H9 (cell line): ENCODE measurements at regions not wholly inside any gene's neighbourhood (a gene's known extent, or its start where the extent isn't known, plus 50 kb on each side); places are given as distances from the start of the nearest gene placed in this dataset.

Experiments used
- DNase-seq: peaks from one replicate; pipeline ENCODE4 v3.0.0-alpha.2; 2017
- H2AFZ ChIP-seq: one replicate; pipeline ENCODE4 v1.6.1; 2013; ENCODE audit warnings: mild to moderate bottlenecking, low read length, control low read depth, moderate library complexity
- H2AK5ac ChIP-seq: 2 replicates; pipeline ENCODE4 v1.6.1; 2013; ENCODE audit warnings: low read length, control low read depth, mixed read lengths; ENCODE audit not compliant: insufficient read length
- H2BK120ac ChIP-seq: one replicate; pipeline ENCODE4 v1.6.1; 2013; ENCODE audit warnings: low read depth, mild to moderate bottlenecking, low read length, control low read depth, inconsistent platforms; ENCODE audit not compliant: poor library complexity, severe bottlenecking
- H2BK12ac ChIP-seq: 2 replicates; pipeline ENCODE4 v1.6.1; 2013; ENCODE audit warnings: low read length, control low read depth, mixed read lengths, low read depth; ENCODE audit not compliant: insufficient read length
- H2BK15ac ChIP-seq: 2 replicates; pipeline ENCODE4 v1.6.1; 2013; ENCODE audit warnings: low read depth, low read length, control low read depth
- H2BK20ac ChIP-seq: one replicate; pipeline ENCODE4 v1.6.1; 2013; ENCODE audit warnings: low read depth, mild to moderate bottlenecking, low read length, control low read depth, inconsistent platforms; ENCODE audit not compliant: poor library complexity, severe bottlenecking
- H2BK5ac ChIP-seq: 2 replicates; pipeline ENCODE4 v1.6.1; 2013; ENCODE audit warnings: low read length, control low read depth, mixed read lengths; ENCODE audit not compliant: insufficient read length
- H3K14ac ChIP-seq: 2 replicates; pipeline ENCODE4 v1.6.1; 2013; ENCODE audit warnings: low read length, control low read depth; ENCODE audit not compliant: insufficient read depth
- H3K18ac ChIP-seq: 2 replicates; pipeline ENCODE4 v1.6.1; 2013; ENCODE audit warnings: low read depth, mild to moderate bottlenecking, mixed read lengths, low read length, control low read depth; ENCODE audit not compliant: insufficient read length
- H3K23ac ChIP-seq: 2 replicates; pipeline ENCODE4 v1.6.1; 2013; ENCODE audit warnings: low read length, control low read depth, mixed read lengths, low read depth; ENCODE audit not compliant: insufficient read length
- H3K23me2 ChIP-seq: 2 replicates; pipeline ENCODE4 v1.6.1; 2013; ENCODE audit warnings: low read depth, mild to moderate bottlenecking, mixed read lengths, low read length, control low read depth; ENCODE audit not compliant: insufficient read length, poor library complexity, severe bottlenecking
- H3K27ac ChIP-seq: 2 replicates; pipeline ENCODE4 v1.5.1; 2013; ENCODE audit warnings: low read length, control low read depth, mixed read lengths, low read depth; ENCODE audit not compliant: insufficient read length
- H3K27me3 ChIP-seq: 2 replicates; pipeline ENCODE4 v1.6.1; 2013; ENCODE audit warnings: low read length, control low read depth, inconsistent platforms; ENCODE audit not compliant: insufficient read depth
- H3K4ac ChIP-seq: 2 replicates; pipeline ENCODE4 v1.6.1; 2013; ENCODE audit warnings: low read depth, mild to moderate bottlenecking, control low read depth, inconsistent platforms, low read length, moderate library complexity
- H3K4me1 ChIP-seq: 2 replicates; pipeline ENCODE4 v1.6.1; 2013; ENCODE audit warnings: low read length, control low read depth, inconsistent platforms; ENCODE audit not compliant: insufficient read depth
- H3K4me2 ChIP-seq: 2 replicates; pipeline ENCODE4 v1.6.1; 2013; ENCODE audit warnings: low read length, control low read depth, mixed read lengths; ENCODE audit not compliant: insufficient read length, insufficient read depth
- H3K56ac ChIP-seq: 2 replicates; pipeline ENCODE4 v1.6.1; 2013; ENCODE audit warnings: low read depth, mild to moderate bottlenecking, mixed read lengths, low read length, control low read depth; ENCODE audit not compliant: insufficient read length
- H3K79me1 ChIP-seq: 2 replicates; pipeline ENCODE4 v1.6.1; 2013; ENCODE audit warnings: low read depth, mild to moderate bottlenecking, moderate library complexity, low read length, control low read depth, inconsistent platforms; ENCODE audit not compliant: insufficient read depth, poor library complexity, severe bottlenecking
- H3K79me2 ChIP-seq: 2 replicates; pipeline ENCODE4 v1.6.1; 2013; ENCODE audit warnings: low read length, control low read depth, inconsistent platforms; ENCODE audit not compliant: insufficient read depth
- H3K9ac ChIP-seq: 2 replicates; pipeline ENCODE4 v1.6.1; 2013; ENCODE audit warnings: low read length, control low read depth, mixed read lengths; ENCODE audit not compliant: insufficient read length; ENCODE audit errors: extremely low read depth
- H3K9me3 ChIP-seq: one replicate; pipeline ENCODE4 v1.6.1; 2013; ENCODE audit warnings: low read depth, low read length, inconsistent platforms; ENCODE audit not compliant: control insufficient read depth
- H3T11ph ChIP-seq: one replicate; pipeline ENCODE4 v1.6.1; 2013; ENCODE audit warnings: mild to moderate bottlenecking, low read length, control low read depth, inconsistent platforms
- H4K20me1 ChIP-seq: one replicate; pipeline ENCODE4 v1.6.1; 2013; ENCODE audit not compliant: control insufficient read depth, insufficient read length, insufficient read depth
- H4K5ac ChIP-seq: 2 replicates; pipeline ENCODE4 v1.6.1; 2013; ENCODE audit warnings: low read depth, mild to moderate bottlenecking, mixed read lengths, low read length, control low read depth; ENCODE audit not compliant: insufficient read length
- H4K8ac ChIP-seq: replicated peaks from 2 replicates; pipeline ENCODE4 v1.6.1; 2013; ENCODE audit warnings: low read length, control low read depth, mixed read lengths, low read depth; ENCODE audit not compliant: insufficient read length
- H4K91ac ChIP-seq: 2 replicates; pipeline ENCODE4 v1.6.1; 2013; ENCODE audit warnings: low read depth, mild to moderate bottlenecking, moderate library complexity, mixed read lengths, low read length, control low read depth; ENCODE audit not compliant: insufficient read length
- H3K27ac Mint-ChIP-seq, 3 experiments: 2 replicates in 2 of 3; 3 replicates in 1 of 3; pipeline ENCODE4 v1.8.0; 2020 to 2021; ENCODE audit warnings: mixed read lengths in 3 of 3, mild to moderate bottlenecking in 1 of 3, moderate library complexity in 1 of 3
- H3K27me3 Mint-ChIP-seq: 2 replicates; pipeline ENCODE4 v1.8.0; 2021; ENCODE audit warnings: low read depth, mild to moderate bottlenecking, moderate library complexity, mixed read lengths
- H3K36me3 Mint-ChIP-seq, 3 experiments: 2 replicates in 2 of 3; 3 replicates in 1 of 3; pipeline ENCODE4 v1.8.0; 2020 to 2021; ENCODE audit warnings: low read depth in 3 of 3, mixed read lengths in 3 of 3; ENCODE audit not compliant: insufficient read depth in 1 of 3
- H3K4me1 Mint-ChIP-seq, 2 experiments: 2 replicates each; pipeline ENCODE4 v1.8.0; 2020; ENCODE audit warnings: mixed read lengths in 2 of 2
- H3K4me3 Mint-ChIP-seq, 2 experiments: 2 replicates in 1 of 2; 3 replicates in 1 of 2; pipeline ENCODE4 v1.8.0; 2020 to 2021; ENCODE audit warnings: mild to moderate bottlenecking in 2 of 2, mixed read lengths in 2 of 2, moderate library complexity in 1 of 2
- H3K9me3 Mint-ChIP-seq, 2 experiments: 2 replicates in 1 of 2; 3 replicates in 1 of 2; pipeline ENCODE4 v1.8.0; 2020; ENCODE audit warnings: mild to moderate bottlenecking in 2 of 2, mixed read lengths in 2 of 2, moderate library complexity in 1 of 2
- WGBS: extraction: QIAGEN DNeasy Blood & Tissue Kit; methylation state at CpG from one replicate; pipeline ENCODE4 v1.1.7; 2013; ENCODE audit warnings: missing lambda C conversion rate, low lambda C conversion rate, mixed read lengths; ENCODE audit not compliant: insufficient read length; ENCODE audit errors: extremely low coverage; 5-methylcytosine and 5-hydroxymethylcytosine counted together
- TF ChIP-seq, protein P1 (sequence below): fragments of 200-600 bp; sonication (generic); conservative IDR thresholded peaks from 3 replicates; pipeline ENCODE4 v1.8.0; 2021; ENCODE audit warnings: antibody characterized with exemption, mild to moderate bottlenecking

DNA sequence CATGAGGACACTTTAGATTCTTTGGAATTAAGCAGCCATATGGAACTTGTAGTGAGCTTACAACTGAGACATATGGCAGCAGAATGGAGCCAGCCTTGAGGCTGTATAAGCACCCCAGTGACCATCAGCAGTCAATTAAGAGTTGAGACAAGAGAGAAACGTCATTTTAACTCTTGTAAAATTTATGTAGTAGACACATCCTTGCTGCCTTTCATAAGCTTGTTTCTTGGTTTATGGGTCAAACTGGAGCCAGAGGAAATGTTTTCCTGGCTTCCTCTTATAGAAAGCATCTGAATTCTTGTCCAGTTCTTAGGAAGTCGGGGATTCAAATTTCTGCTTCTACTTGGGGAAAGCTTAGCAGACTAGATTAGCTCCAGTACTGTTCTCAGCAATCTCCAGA lies 745.1 kb upstream of the MARCKS start:
- H3K36me3 Mint-ChIP-seq = no peaks in the 10 kb centered on the region; a peak in 2 of 7 replicates
- H3K4ac ChIP-seq = no peak overlapping the region

More for the DNA sequence above, 745.1 kb upstream of the MARCKS start:
- Histone ChIP-seq H3K23me2 (no peaks in the 10 kb centered on the region), H3K27ac (no peak overlapping the region), H3K23ac (no peak overlapping the region), H4K5ac (no peak overlapping the region), H2BK12ac (no peak overlapping the region), H3T11ph (no peak overlapping the region), H3K27me3 (no peaks in the 10 kb centered on the region), H3K14ac (no peak overlapping the region), H3K79me1 (no peaks in the 10 kb centered on the region), H2BK5ac (no peak overlapping the region), H4K91ac (no peak overlapping the region), H2BK15ac (no peak overlapping the region), H2AFZ (no peak overlapping the region), H2AK5ac (no peak overlapping the region), H3K9ac (no peak overlapping the region), H3K18ac (no peak overlapping the region), H3K4me1 (no peaks in the 10 kb centered on the region), H3K9me3 (no peaks in the 10 kb centered on the region), H2BK120ac (no peak overlapping the region), H4K8ac (no peak overlapping the region), H2BK20ac (no peak overlapping the region), H3K4me2 (no peak overlapping the region), H4K20me1 (no peaks in the 10 kb centered on the region), H3K79me2 (no peaks in the 10 kb centered on the region), H3K56ac (no peak overlapping the region)
- H3K27me3 Mint-ChIP-seq = no peaks in the 10 kb centered on the region
- H3K9me3 Mint-ChIP-seq = peaks cover 4 to 5% of the 10 kb centered on the region in 2 experiments; a peak in 3 of 5 replicates
- H3K4me3 Mint-ChIP-seq = no peak overlapping the region
- TF ChIP-seq, protein P1, sequence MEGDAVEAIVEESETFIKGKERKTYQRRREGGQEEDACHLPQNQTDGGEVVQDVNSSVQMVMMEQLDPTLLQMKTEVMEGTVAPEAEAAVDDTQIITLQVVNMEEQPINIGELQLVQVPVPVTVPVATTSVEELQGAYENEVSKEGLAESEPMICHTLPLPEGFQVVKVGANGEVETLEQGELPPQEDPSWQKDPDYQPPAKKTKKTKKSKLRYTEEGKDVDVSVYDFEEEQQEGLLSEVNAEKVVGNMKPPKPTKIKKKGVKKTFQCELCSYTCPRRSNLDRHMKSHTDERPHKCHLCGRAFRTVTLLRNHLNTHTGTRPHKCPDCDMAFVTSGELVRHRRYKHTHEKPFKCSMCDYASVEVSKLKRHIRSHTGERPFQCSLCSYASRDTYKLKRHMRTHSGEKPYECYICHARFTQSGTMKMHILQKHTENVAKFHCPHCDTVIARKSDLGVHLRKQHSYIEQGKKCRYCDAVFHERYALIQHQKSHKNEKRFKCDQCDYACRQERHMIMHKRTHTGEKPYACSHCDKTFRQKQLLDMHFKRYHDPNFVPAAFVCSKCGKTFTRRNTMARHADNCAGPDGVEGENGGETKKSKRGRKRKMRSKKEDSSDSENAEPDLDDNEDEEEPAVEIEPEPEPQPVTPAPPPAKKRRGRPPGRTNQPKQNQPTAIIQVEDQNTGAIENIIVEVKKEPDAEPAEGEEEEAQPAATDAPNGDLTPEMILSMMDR = no peak
- H3K4me1 Mint-ChIP-seq = peaks cover 4% of the 10 kb centered on the region in 2 experiments
- WGBS = no CpG with 5 or more reads among the region's 2 CpGs
- no peak for DNase-seq
- no peak overlapping the region for H3K27ac Mint-ChIP-seq
